ENCODE measurements at regions not wholly inside any gene's neighbourhood (a gene's known extent, or its start where the extent isn't known, plus 50 kb on each side); places are given as distances from the start of the nearest gene placed in this dataset.
"Not testable (repeated sequence)": the region's sequence is repeated elsewhere in the genome, so short reads cannot be mapped to it uniquely, and the experiment has no call there.

GRCh38 chr5:82551840-82552385 lies 273.8 kb upstream of the RPS23 start:
- DNase-seq (ENCODE audit: low spot score) = no peak

GRCh38 chr5:82551192-82551591 lies 273.0 kb upstream of the RPS23 start:
- DNase-seq (ENCODE audit: low spot score) = no peak

- DNase-seq (ENCODE audit: low spot score) = no peak
Observed at GRCh38 chr5:82549263-82549662, 271.1 kb upstream of the RPS23 start.

GRCh38 chr5:82544004-82544403 lies 265.9 kb upstream of the RPS23 start:
- DNase-seq (ENCODE audit: low spot score) = no peak

- no peak for DNase-seq (ENCODE audit: low spot score)
Observed at GRCh38 chr5:82540301-82540700, 262.1 kb upstream of the RPS23 start.

- DNase-seq (ENCODE audit: low spot score) = no peak
Observed at GRCh38 chr5:82538339-82539034, 260.3 kb upstream of the RPS23 start.

GRCh38 chr5:82537687-82538306 lies 259.6 kb upstream of the RPS23 start:
- DNase-seq (ENCODE audit: low spot score) = no peak

- DNase-seq (ENCODE audit: low spot score) = no peak
Observed at GRCh38 chr5:82534986-82535385, 256.8 kb upstream of the RPS23 start.

- DNase-seq (ENCODE audit: low spot score) = not testable (repeated sequence)
Observed at GRCh38 chr5:82532075-82532474, 253.9 kb upstream of the RPS23 start.

GRCh38 chr5:82526540-82526939 lies 248.4 kb upstream of the RPS23 start:
- DNase-seq (ENCODE audit: low spot score) = no peak

- DNase-seq (ENCODE audit: low spot score) = no peak
Observed at GRCh38 chr5:82525626-82526025, 247.5 kb upstream of the RPS23 start.

- DNase-seq (ENCODE audit: low spot score) = no peak
Observed at GRCh38 chr5:82523633-82524032, 245.5 kb upstream of the RPS23 start.

- no peak for DNase-seq (ENCODE audit: low spot score)
Observed at GRCh38 chr5:82522897-82523296, 244.7 kb upstream of the RPS23 start.

- DNase-seq (ENCODE audit: low spot score) = no peak
Observed at GRCh38 chr5:82521431-82522051, 243.4 kb upstream of the RPS23 start.

GRCh38 chr5:82519558-82519957 lies 241.4 kb upstream of the RPS23 start:
- no peak for DNase-seq (ENCODE audit: low spot score)

- no peak for DNase-seq (ENCODE audit: low spot score)
Observed at GRCh38 chr5:82517544-82518075, 239.5 kb upstream of the RPS23 start.

GRCh38 chr5:82513738-82514137 lies 235.6 kb upstream of the RPS23 start:
- no peak for DNase-seq (ENCODE audit: low spot score)

- DNase-seq (ENCODE audit: low spot score) = no peak
Observed at GRCh38 chr5:82512025-82512424, 233.9 kb upstream of the RPS23 start.

GRCh38 chr5:82511134-82511533 lies 233.0 kb upstream of the RPS23 start:
- no peak for DNase-seq (ENCODE audit: low spot score)

- DNase-seq (ENCODE audit: low spot score) = no peak
Observed at GRCh38 chr5:82509762-82510161, 231.6 kb upstream of the RPS23 start.

- not testable (repeated sequence) for DNase-seq (ENCODE audit: low spot score)
Observed at GRCh38 chr5:82506390-82506789, 228.2 kb upstream of the RPS23 start.

- DNase-seq (ENCODE audit: low spot score) = no peak
Observed at GRCh38 chr5:82499725-82500244, 221.6 kb upstream of the RPS23 start.

Data from mucosa of gallbladder (tissue), 1 donor.